SK-N-SH treated with all-trans-retinoic acid at 6 μM for 48 hours (cell line): ENCODE measurements at regions not wholly inside any gene's neighbourhood (a gene's known extent, or its start where the extent isn't known, plus 50 kb on each side); places are given as distances from the start of the nearest gene placed in this dataset.

Source experiments
- ATAC-seq: fragments of 200-7000 bp; cut with Tn5 transposase; 3 replicates; pipeline ENCODE4 v1.9.1; 2020; ENCODE audit warnings: mild to moderate bottlenecking, moderate library complexity
- ARNTL ChIP-seq: fragments of 450-650 bp; formaldehyde crosslinking; IDR thresholded peaks from 2 replicates; pipeline ENCODE4 v1.5.0; 2020; ENCODE audit warnings: low read depth, mild to moderate bottlenecking, moderate library complexity, borderline replicate concordance
- BACH2 ChIP-seq: fragments of 250-450 bp; sonication (Bioruptor Pico); IDR thresholded peaks from 2 replicates; pipeline ENCODE4 v1.9.0; 2021; ENCODE audit warnings: mild to moderate bottlenecking, borderline replicate concordance
- CREB5 ChIP-seq: fragments of 250-450 bp; sonication (Bioruptor Pico); IDR thresholded peaks from 2 replicates; pipeline ENCODE4 v1.5.1; 2020; ENCODE audit warnings: low read depth, mild to moderate bottlenecking, moderate library complexity
- CSRNP3 ChIP-seq: fragments of 250-450 bp; sonication (Bioruptor Pico); IDR thresholded peaks from 2 replicates; pipeline ENCODE4 v1.5.1; 2021; ENCODE audit warnings: mild to moderate bottlenecking, moderate library complexity
- ESRRG ChIP-seq: fragments of 250-450 bp; sonication (Bioruptor Pico); IDR thresholded peaks from 2 replicates; pipeline ENCODE4 v1.6.1; 2021; ENCODE audit warnings: mild to moderate bottlenecking
- GLIS3 ChIP-seq: fragments of 250-450 bp; sonication (Bioruptor Pico); IDR thresholded peaks from 2 replicates; pipeline ENCODE4 v1.5.0; 2020; ENCODE audit warnings: mild to moderate bottlenecking, moderate library complexity
- ISL1 ChIP-seq: fragments of 250-450 bp; sonication (Bioruptor Pico); IDR thresholded peaks from 2 replicates; pipeline ENCODE4 v2.1.2; 2022; ENCODE audit warnings: mild to moderate bottlenecking, moderate library complexity
- OSR1 ChIP-seq: fragments of 250-450 bp; sonication (Bioruptor Pico); IDR thresholded peaks from 2 replicates; pipeline ENCODE4 v1.8.0; 2022; ENCODE audit warnings: moderate library complexity, mild to moderate bottlenecking, inconsistent platforms
- PATZ1 ChIP-seq: fragments of 250-450 bp; sonication (Bioruptor Pico); IDR thresholded peaks from 2 replicates; pipeline ENCODE4 v1.8.0; 2020; ENCODE audit warnings: mild to moderate bottlenecking, moderate library complexity, borderline replicate concordance
- PPARA ChIP-seq: fragments of 250-450 bp; sonication (Bioruptor Pico); IDR thresholded peaks from 2 replicates; pipeline ENCODE4 v1.5.0; 2020; ENCODE audit warnings: mild to moderate bottlenecking, borderline replicate concordance
- RARB ChIP-seq: fragments of 250-450 bp; sonication (Bioruptor Pico); IDR thresholded peaks from 2 replicates; pipeline ENCODE4 v1.8.0; 2021; ENCODE audit warnings: mild to moderate bottlenecking, moderate library complexity
- SNAI2 ChIP-seq: fragments of 250-450 bp; sonication (Bioruptor Pico); IDR thresholded peaks from 2 replicates; pipeline ENCODE4 v1.5.0; 2020; ENCODE audit warnings: mild to moderate bottlenecking, moderate library complexity
- TCF4 ChIP-seq: fragments of 250-450 bp; sonication (Bioruptor Pico); IDR thresholded peaks from 2 replicates; pipeline ENCODE4 v1.8.0; 2021; ENCODE audit warnings: mild to moderate bottlenecking, moderate library complexity, borderline replicate concordance
- TOX ChIP-seq: fragments of 250-450 bp; sonication (Bioruptor Pico); IDR thresholded peaks from 2 replicates; pipeline ENCODE4 v1.8.0; 2021; ENCODE audit warnings: mild to moderate bottlenecking, moderate library complexity, borderline replicate concordance
- TSHZ2 ChIP-seq: fragments of 250-450 bp; sonication (Bioruptor Pico); IDR thresholded peaks from 2 replicates; pipeline ENCODE4 v1.5.0; 2020; ENCODE audit warnings: mild to moderate bottlenecking, moderate library complexity
- ZC3H10 ChIP-seq: fragments of 250-450 bp; sonication (Bioruptor Pico); IDR thresholded peaks from 2 replicates; pipeline ENCODE4 v1.5.1; 2021; ENCODE audit warnings: mild to moderate bottlenecking, moderate library complexity
- ZFP3 ChIP-seq: fragments of 250-450 bp; sonication (Bioruptor Pico); IDR thresholded peaks from 2 replicates; pipeline ENCODE4 v1.5.0; 2020; ENCODE audit warnings: mild to moderate bottlenecking, moderate library complexity
- ZNF565 ChIP-seq: fragments of 450-650 bp; formaldehyde crosslinking; conservative IDR thresholded peaks from 2 replicates; pipeline ENCODE4 v1.5.0; 2020; ENCODE audit warnings: low read depth, mild to moderate bottlenecking, moderate library complexity
- ZNF70 ChIP-seq: fragments of 450-650 bp; formaldehyde crosslinking; IDR thresholded peaks from 2 replicates; pipeline ENCODE4 v1.5.0; 2020; ENCODE audit warnings: mild to moderate bottlenecking, moderate library complexity
- ZNF8 ChIP-seq: fragments of 450-650 bp; formaldehyde crosslinking; IDR thresholded peaks from 2 replicates; pipeline ENCODE4 v1.5.0; 2020; ENCODE audit warnings: mild to moderate bottlenecking, moderate library complexity

- TF ChIP-seq PATZ1: no peak
Observed at GRCh38 chr3:184467171-184467570, 87.3 kb downstream of the CHRD start (continued).

- no peak for TF ChIP-seq OSR1
- TF ChIP-seq RARB: no peak
- no peak for TF ChIP-seq PATZ1
- no peak for TF ChIP-seq PPARA (CRISPR knock-in tag)
- TF ChIP-seq TOX (CRISPR knock-in tag): no peak
- TF ChIP-seq CREB5: no peak
- TF ChIP-seq SNAI2 (CRISPR knock-in tag): no peak
- TF ChIP-seq ZC3H10 (CRISPR knock-in tag): no peak
- no peak for TF ChIP-seq CSRNP3
- TF ChIP-seq TCF4 (CRISPR knock-in tag): no peak
- TF ChIP-seq ZNF70 (CRISPR knock-in tag): no peak
- TF ChIP-seq ZFP3: no peak
- no peak for TF ChIP-seq ESRRG (CRISPR knock-in tag)
- TF ChIP-seq BACH2 (CRISPR knock-in tag): no peak
- no peak for TF ChIP-seq GLIS3 (CRISPR knock-in tag)
- TF ChIP-seq ARNTL (CRISPR knock-in tag): no peak
- no peak for TF ChIP-seq ZNF8
- no peak for TF ChIP-seq ISL1
- TF ChIP-seq TSHZ2 (CRISPR knock-in tag): no peak
- TF ChIP-seq, all 23 proteins: peak for 0
- no peak for ATAC-seq
Observed at GRCh38 chr3:184470551-184470950, 90.7 kb downstream of the CHRD start.

- no peak for ATAC-seq
- no peak for TF ChIP-seq BACH2 (CRISPR knock-in tag)
- no peak for TF ChIP-seq PATZ1
- no peak for TF ChIP-seq ISL1
- TF ChIP-seq CSRNP3: no peak
- TF ChIP-seq ZNF565 (CRISPR knock-in tag): no peak
- no peak for TF ChIP-seq ESRRG (CRISPR knock-in tag)
- no peak for TF ChIP-seq TSHZ2 (CRISPR knock-in tag)
- TF ChIP-seq ZNF70 (CRISPR knock-in tag): no peak
- no peak for TF ChIP-seq ZFP3
- no peak for TF ChIP-seq ZNF8
- no peak for TF ChIP-seq PPARA (CRISPR knock-in tag)
- TF ChIP-seq OSR1: no peak
- TF ChIP-seq TCF4 (CRISPR knock-in tag): no peak
- no peak for TF ChIP-seq RARB
Observed at GRCh38 chr3:184471439-184471838, 90.1 kb upstream of the EPHB3 start.
